ENCODE measurements at regions not wholly inside any gene's neighbourhood (a gene's known extent, or its start where the extent isn't known, plus 50 kb on each side); places are given as distances from the start of the nearest gene placed in this dataset.

GRCh38 chr1:29632806-29633615 lies 396.7 kb downstream of the PTPRU start:
- no peaks in the 10 kb centered on the region for H3K79me2 ChIP-seq (ENCODE audit: control insufficient read depth, insufficient read depth, low read length)
- in situ Hi-C loops (cut with MboI) = no loop called here
- TF ChIP-seq ATF7 (IDR thresholded peaks at IDR 0.05; ENCODE audit: low read depth) (no peak), IKZF2 (IDR thresholded peaks at IDR 0.05) (no peak), IRF3 (IDR thresholded peaks at IDR 0.05) (no peak), IKZF1 (conservative IDR thresholded peaks at IDR 0.05) (no peak), WRNIP1 (IDR thresholded peaks at IDR 0.05; ENCODE audit: borderline replicate concordance, low read depth, low read length) (no peak), TCF3 (IDR thresholded peaks at IDR 0.05; ENCODE audit: borderline replicate concordance, insufficient read depth, low read depth, low read length) (no peak), IRF4 (IDR thresholded peaks at IDR 0.05; ENCODE audit: low read depth, low read length) (no peak), KLF5 (IDR thresholded peaks at IDR 0.05; ENCODE audit: partially characterized antibody) (no peak), EGR1 (IDR thresholded peaks at IDR 0.05; ENCODE audit: borderline replicate concordance in 1 of 2, low read depth in 2 of 2, low read length in 2 of 2) (no peak), STAT1 (conservative IDR thresholded peaks at IDR 0.05) (no peak), CREM (IDR thresholded peaks at IDR 0.05; ENCODE audit: low read depth) (no peak), ELK1 (IDR thresholded peaks at IDR 0.05; ENCODE audit: low read depth, low read length) (no peak), YY1 (IDR thresholded peaks at IDR 0.05; ENCODE audit: low read depth, low read length) (no peak), SPI1 (IDR thresholded peaks at IDR 0.05; ENCODE audit: borderline replicate concordance, insufficient read depth, low read depth, low read length) (no peak), MEF2B (IDR thresholded peaks at IDR 0.05; ENCODE audit: partially characterized antibody, poor library complexity, severe bottlenecking) (no peak), CEBPZ (IDR thresholded peaks at IDR 0.05; ENCODE audit: low read depth, low read length) (no peak)

More at GRCh38 chr1:29632806-29633615, 396.7 kb downstream of the PTPRU start:
- DNase-seq (ENCODE audit: low read depth, low spot score) = no peak
- Histone ChIP-seq H3K9me3 (replicated peaks; ENCODE audit: control insufficient read depth, insufficient read depth, low read length) (no peaks in the 10 kb centered on the region), H3K9ac (ENCODE audit: control insufficient read depth, insufficient read depth, low read length) (no peak overlapping the region), H3K4me3 (no peak overlapping the region), H3K4me2 (ENCODE audit: control insufficient read depth, insufficient read depth) (no peak overlapping the region), H3K27me3 (replicated peaks in 1 of 2; ENCODE audit: control insufficient read depth in 2 of 2, insufficient read depth in 2 of 2, low read length in 1 of 2) (peaks cover 2 to 5% of the 10 kb centered on the region in 2 experiments; a peak in 1 of 4 replicates), H3K36me3 (ENCODE audit: control insufficient read depth in 2 of 2, insufficient read depth in 2 of 2, low read length in 1 of 2) (no peaks in the 10 kb centered on the region), H4K20me1 (ENCODE audit: control insufficient read depth, insufficient read depth) (no peaks in the 10 kb centered on the region), H3K4me1 (ENCODE audit: control insufficient read depth, insufficient read depth, low read length) (no peaks in the 10 kb centered on the region), H2AFZ (ENCODE audit: control insufficient read depth, low read depth, low read length) (no peak overlapping the region), H3K27ac (ENCODE audit: control insufficient read depth, insufficient read depth) (no peak overlapping the region)
- BruUV-seq (replicated peaks) = no TSS peak
- WGBS (ENCODE audit: insufficient coverage, insufficient replicate concordance, low lambda C conversion rate, missing lambda C conversion rate) = 2% methylated on average over 10 of the region's 11 CpGs
- ChIA-PET RAD21 (ENCODE audit: unreplicated experiment) (no interaction called here), CTCF (no interaction called here), SMC1A (ENCODE audit: uncharacterized antibody, unreplicated experiment) (no interaction called here), POLR2A (no interaction called here)
- ATAC-seq = no peak
- no peak for FAIRE-seq
- intact Hi-C loops (cut with micrococcal nuclease; ENCODE audit: unreplicated experiment) = no loop called here
